Hepatocyte (in vitro differentiated cells): ENCODE measurements at regions not wholly inside any gene's neighbourhood (a gene's known extent, or its start where the extent isn't known, plus 50 kb on each side); places are given as distances from the start of the nearest gene placed in this dataset.

Experiments
- CTCF ChIP-seq: fragments of 200-600 bp; sonication (generic); IDR thresholded peaks from 2 replicates; pipeline ENCODE4 v1.5.1; 2016; ENCODE audit warnings: antibody characterized with exemption, mild to moderate bottlenecking; ENCODE audit not compliant: poor library complexity
- EZH2 ChIP-seq: fragments of 200-600 bp; sonication (generic); IDR thresholded peaks from 2 replicates; pipeline ENCODE4 v1.6.1; 2016; ENCODE audit warnings: antibody characterized with exemption, mild to moderate bottlenecking, borderline replicate concordance

GRCh38 chr10:123535386-123535785 is 130.8 kb upstream of the GPR26 start:
- TF ChIP-seq EZH2 (no peak), CTCF (no peak)
